HG03039 (cell line): ENCODE measurements at regions not wholly inside any gene's neighbourhood (a gene's known extent, or its start where the extent isn't known, plus 50 kb on each side); places are given as distances from the start of the nearest gene placed in this dataset.

Source experiments
- ATAC-seq: cut with Tn5 transposase; IDR thresholded peaks from one replicate; pipeline ENCODE4 v1.9.1; 2021; ENCODE audit warnings: mild to moderate bottlenecking, moderate library complexity; ENCODE audit not compliant: unreplicated experiment

DNA sequence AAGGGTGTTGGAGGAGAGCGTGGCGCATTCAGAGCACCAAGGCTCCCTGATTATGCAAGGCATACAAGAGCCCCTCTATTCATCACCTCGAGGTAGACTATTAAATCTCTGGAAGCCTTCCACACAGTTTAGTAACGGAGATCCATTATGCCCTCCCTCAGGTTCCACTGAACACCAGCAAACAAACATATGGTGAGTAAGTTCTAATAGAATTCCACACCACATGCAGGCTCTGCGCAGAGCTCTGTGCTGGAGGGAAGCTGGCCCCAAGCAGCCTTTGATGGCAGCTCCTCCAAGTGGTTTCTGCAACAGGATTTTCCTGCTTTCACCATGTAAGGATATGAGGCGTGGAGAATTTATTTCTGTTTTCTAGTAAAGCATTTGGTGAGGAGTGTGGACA, 238.6 kb downstream of the C1D start:
- no peak for ATAC-seq

DNA sequence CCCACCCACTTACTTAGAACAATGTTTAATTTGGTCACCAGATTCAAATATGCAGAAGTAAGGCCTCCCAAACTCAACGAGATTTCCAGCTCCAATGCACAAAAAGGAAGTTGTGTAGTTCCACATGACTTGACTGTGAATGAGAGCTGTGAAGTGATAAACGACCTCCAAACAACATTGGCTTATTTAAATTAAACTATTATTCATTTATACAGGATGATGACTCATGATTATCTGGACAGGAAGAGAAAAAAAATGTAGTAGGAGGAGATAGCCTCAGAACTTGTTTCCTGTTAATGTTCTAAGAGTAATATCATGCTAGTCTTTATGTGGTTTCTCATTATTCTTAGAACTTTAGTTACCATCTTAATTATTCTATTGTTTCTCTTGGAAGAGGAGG, 237.3 kb downstream of the C1D start:
- no peak for ATAC-seq

DNA sequence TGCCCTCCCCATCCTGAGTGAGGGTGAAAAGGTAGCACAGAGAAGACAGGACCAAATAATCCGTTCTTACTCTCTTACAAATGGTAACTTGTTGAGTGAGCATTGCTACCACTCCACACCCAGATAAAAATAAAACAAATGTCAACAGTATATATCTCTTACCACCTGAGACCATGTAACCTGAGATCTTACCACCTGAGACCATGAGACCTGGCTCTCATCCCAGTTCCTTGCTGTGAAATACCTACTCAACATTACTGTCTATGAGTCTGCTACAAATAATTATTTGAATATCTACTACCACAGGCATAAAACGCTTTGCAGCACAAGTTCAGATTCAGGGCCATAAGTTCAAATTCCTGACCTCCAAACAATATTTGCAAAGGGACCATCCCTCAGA, 234.7 kb downstream of the C1D start:
- ATAC-seq = no peak

DNA sequence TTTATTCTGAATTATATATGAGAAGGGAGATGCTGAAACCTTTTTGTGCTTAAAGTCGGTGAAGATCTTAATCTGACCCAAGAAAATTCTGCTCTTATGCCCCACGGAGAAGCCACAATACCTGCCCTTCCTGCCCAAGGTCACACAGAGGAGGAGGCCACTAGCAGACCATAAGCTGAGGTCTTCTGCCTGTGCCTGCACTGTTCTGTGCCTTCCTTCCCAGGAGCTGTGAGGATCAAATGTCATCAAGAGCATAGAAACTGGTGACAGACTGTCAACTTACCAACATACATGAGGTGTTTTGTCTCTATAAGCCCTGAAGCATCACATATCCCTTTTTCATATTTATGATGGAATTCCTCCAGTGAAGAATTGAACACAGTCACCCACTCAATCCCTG, 233.3 kb downstream of the C1D start:
- ATAC-seq = no peak

DNA sequence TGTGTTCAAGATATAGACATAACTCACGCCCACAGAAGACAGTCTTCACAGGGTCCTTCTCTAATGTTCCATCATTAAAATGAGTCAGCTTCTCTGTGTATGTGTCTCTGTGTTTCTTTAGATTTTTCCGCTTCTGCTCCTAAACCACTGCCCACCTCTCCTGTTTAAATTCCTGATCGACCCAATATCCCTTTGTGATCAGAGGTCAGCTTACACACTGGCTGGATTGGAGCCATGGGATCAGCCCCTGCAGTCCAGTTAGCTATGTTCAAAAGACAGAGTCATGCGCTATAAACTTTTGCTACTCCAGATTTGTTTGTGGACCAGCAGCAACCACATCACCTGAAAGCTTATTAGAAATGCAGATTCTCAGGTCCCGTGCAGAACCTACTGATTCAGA, 229.2 kb downstream of the C1D start:
- no peak for ATAC-seq

DNA sequence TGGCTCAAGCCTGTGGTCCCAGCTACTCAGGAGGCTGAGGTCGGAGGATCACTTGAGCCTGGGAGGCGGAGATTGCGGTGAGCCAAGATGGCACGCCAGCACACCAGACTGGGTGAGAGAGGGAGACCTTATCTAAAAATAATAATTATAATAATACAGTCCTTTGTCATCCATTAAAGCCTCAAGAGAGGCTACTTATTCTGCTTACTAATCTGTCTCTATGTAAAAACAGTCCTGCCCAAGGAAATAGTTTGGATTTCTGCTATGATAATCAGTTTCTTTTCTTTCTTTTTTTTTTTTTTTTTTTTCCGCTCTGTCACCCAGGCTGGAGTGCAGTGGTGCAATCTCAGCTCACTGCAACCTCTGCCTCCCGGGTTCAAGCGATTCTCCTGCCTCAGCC, 228.3 kb downstream of the C1D start:
- ATAC-seq = no peak

DNA sequence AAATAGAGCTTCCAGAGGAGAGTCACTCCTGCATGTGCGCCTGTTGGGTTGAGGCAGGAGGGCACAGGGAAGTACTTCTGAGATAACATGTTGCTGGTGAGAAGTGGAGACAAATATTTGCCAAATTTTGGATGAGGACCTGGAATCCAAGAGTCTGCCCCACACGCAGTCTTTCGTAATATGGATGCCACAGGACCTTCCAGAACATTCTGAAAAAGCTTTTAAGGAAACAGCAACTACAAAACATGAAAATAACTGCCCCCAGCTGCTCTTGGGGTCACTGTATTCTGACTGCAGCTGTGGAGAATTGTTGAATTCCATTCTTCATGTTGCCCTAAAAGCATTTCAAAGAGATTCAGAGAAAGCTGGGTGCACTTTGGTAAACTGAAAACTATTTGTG, 227.5 kb downstream of the C1D start:
- no peak for ATAC-seq

DNA sequence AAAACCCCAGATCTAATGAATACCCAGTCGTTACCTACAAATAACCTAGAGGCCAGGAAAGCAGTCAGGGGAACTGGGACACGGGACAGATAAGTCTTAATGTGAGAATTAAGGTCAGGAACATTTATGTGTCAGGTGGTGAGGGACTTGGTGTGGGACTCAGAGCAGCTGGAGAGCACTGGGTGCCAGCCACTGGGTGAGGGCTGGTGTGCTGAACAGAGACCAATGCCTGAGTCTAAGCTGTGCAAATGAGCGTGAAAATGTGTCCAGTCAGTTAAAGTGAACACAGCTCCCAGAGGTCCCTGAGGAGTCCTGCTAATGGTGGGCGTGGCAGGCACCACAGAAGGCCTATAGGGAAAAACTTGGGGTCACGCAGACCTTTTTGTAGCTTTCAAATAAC, 225.9 kb downstream of the C1D start:
- ATAC-seq = no peak

DNA sequence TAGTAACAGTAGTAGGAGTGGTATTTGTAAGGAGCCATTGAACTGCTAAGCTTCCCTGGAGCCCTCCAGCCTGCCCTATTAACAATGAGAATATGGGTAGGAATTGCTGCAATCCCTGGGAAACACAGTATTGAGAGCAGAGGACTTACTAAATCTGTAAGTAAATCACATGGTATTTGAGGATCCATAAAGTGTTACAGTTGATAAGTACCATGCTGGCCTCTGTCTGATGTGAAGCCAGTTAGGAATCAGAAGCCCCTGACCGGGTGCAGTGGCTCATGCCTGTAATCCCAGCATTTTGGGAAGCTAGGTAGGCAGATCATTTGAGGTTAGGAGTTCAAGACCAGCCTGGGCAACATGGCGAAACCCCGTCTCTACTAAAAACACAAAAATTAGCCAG, 224.6 kb downstream of the C1D start:
- ATAC-seq = no peak

DNA sequence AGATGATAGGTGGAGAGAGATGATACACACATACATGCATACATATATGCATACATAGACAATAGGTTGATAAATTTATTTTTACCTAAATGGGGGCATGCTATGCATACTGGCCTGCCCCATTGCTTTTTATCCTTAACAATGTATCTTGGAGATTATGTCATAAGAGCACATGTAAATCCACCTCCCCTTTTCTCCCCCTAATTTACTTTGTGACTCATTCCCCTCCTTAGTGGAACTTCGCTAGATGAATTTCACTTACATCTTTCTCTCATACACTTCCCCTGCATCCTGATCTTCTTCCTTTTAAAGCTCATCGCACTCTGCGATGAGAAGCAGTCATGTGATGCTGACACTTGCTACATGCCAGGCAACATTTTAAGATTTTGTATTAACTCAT, 223.6 kb downstream of the C1D start:
- ATAC-seq = no peak

DNA sequence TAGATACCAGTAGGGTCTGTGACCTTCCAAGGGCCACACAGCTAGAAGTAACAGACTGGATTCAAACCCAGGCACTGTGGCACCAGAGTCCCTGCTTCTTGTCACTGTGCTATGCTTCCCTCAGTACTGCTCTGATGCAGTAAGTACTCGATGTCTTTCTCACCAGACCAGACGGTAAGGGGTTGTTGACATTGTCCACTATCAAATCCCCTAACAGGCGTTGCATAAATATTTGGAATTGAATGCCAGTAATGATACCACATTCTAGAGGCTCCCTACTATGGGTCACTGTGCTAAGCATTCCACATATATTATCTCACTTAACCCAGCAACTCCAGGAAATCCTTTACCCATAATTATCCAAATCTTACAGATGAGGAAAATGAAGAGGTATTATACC, 223.1 kb downstream of the C1D start:
- ATAC-seq = no peak

DNA sequence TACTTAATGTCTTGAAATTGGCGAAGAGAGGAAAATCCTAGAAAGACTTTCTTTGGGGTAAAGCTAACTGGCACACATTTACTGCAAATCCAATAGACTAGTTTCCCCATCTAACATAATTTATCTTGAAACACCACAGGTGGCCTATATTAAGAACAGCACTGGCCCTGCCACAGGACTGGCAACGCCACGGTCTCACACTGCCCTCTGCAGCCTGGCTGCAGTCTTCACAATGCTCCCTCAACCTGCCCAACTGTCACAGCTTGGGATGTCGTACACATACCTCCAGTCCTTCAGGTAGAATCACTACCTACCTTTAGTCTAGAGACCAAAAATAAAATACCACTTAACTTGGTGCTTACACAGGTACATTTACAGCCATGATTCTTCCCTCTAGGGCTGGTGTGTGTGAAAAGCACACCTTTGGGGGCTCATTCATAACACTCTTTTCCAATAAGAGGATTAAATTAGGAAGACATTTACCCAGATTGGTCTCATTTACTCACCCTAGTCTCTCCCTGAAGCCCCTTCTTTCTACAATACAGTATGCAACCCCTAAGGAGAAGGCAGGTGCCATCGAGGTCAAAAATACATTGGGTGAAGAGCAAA, 222.2 kb downstream of the C1D start:
- peak; percentile 67 for ATAC-seq

DNA sequence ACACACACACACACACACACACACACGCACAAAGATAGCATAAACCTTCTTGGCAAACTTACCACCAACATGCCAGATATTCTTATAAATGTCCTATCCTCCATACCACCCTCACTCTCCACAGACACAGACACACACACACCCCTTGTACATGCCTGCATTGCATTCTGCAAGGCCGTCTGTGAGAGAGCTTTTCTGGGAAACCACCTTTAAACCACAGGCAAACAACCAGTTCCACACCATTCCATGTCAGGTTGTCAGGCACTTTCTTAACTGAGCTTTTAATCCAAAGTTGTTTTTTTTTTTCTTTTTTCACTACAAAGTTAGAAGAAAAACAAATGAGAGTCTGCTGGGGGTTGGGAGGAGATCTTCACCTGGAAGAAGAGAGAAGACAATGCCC, 221.1 kb downstream of the C1D start:
- no peak for ATAC-seq

DNA sequence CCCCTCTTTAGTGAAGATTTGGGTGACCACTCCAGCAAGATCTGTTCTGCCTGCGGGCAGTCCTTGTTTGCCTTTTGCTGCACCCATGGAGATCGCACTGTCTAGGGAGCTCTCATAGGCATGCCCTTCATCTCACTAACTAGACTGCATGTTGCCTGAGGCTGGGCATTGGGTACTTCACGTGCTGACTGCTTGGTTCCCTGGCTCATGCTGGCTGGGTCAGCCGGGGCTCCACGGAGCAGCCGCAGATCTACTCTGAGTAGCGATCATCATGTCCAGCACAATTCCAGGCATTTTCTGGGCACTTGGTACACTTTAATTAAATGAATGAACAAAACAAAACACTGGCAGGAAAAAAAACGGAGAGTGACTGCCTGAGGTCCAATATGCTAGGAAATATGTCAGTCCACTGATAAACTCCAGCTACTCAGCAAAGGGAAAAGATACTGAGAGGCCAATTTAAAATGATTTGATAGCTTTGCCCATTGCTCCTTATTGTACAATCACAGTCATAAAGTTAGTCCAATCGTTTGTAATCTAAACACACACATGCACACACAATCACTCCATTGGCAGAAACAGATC, 220.3 kb downstream of the C1D start:
- no peak for ATAC-seq

DNA sequence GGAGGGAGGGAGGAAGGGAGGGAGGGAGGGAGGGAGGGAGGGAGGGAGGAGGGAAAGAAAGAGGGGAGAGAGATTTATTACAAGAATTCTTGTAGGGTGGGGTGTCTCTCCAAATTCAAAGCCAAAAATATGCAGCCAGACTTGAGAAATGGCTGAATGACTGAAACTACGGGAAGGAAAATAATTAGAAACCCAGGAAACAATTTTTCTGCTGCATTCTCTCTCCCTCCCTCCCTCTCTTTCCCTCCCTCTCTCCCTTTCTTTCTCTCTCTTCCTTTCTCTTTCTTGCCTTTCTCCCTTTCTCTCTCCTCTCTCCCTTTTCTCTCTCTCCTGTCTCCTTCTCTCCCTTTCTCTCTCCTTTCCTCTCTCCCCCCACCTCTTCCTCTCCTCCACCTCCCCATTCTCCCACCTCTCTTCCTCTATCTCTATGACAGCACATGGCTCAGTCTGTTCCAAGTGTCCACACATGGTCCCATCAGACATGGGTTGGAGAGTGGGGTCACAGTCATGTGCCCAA, 218.7 kb downstream of the C1D start:
- no peak for ATAC-seq

DNA sequence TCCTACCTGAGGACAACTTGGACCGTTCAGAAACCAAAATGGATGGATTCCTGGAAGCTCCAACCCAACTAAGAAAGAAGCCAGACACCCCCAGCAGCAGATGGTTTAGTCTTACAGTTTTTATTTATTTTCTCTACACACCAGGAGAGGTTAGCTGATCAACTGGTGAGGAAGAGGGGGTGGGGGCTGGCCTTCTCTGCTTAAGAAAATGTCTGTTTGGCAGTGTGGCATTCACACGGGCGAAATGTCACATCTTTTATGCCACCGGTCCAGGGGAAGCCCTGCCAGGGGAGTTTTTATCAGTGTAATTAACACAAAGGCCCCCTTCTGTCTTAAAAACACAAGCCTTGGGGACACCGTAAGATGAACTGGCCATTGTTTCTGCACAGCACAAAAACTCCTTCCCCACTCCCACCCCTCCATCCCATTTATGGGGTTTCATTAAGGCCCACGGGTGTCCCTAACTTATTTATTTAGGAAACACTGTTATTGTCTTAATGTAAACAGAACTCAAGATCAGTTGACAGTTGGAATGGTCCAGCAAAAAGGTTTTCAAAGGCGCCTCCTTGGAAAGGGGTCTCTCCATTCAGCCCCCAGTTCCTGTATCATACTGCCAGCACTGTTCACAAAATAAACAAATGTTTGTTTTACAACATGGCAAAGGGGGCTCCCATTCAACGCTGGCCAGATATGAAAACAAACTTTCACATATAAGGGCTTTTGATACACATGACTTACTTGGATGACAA, 217.0 kb downstream of the C1D start:
- no peak for ATAC-seq

DNA sequence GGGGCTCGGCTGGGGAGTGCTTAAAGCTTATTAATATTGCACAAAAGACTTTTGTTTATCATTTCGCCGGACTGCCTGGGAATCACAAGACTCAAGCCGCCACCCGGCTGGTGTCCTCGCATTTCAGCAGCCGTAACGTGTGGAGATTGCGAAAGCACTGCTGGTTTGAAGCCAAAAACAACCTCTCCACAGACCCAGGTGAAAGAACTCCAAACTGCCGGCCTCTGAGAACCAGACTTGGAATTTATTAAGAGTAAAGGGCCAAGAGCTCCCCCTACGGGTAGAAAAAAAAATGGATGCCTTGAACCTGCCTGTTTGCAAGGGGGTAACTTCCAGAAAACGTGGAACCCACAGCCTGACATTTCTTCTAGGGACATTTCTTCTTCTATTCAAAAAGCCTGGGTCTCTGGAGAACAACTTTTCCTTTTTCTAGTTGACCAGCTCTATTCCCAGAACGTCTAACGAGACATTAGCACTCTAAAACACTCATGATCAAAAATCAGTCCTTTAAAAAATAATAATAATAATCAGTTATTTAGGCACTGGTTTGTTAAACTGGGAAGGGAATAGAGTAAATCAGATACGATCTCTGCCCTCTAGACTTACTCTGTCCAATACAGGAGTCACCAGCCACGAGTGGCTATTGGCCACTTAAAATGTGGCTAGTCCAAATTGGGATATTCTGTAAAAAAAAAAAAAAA, 216.3 kb downstream of the C1D start:
- no peak for ATAC-seq

DNA sequence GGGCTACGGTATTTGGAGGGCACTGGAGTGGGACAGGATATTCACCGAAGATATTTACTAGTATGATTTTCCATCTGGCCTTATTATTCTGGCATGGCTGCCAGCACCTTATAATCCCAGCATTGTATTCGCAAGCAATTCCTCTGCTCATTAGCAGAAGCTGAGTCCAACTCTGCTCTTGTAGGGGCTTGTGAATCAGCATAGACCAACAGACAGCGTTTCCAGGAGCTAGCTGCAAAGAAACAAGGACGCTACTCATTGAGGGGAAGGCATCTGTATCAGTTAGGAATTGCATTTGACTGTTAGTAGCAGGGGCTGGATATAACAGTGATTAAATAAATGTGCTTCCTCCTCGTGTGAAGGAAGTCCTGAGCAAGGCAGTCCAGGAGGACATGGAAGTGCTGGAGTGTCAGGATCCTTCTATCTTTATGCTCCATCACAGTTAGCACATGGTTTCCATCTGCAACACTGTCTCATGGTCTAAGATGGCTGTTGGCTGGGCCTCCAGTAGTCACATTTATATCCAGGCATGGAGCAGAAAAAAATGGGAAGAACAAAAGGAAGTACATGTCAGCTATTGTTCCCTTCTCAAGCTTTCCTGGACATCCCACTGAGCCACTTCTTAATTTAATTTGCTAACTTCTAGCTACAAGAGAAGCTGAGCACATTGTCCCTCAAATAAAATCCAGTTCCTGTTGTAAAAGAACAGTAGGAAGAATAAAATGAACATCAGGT, 214.1 kb downstream of the C1D start:
- no peak for ATAC-seq

DNA sequence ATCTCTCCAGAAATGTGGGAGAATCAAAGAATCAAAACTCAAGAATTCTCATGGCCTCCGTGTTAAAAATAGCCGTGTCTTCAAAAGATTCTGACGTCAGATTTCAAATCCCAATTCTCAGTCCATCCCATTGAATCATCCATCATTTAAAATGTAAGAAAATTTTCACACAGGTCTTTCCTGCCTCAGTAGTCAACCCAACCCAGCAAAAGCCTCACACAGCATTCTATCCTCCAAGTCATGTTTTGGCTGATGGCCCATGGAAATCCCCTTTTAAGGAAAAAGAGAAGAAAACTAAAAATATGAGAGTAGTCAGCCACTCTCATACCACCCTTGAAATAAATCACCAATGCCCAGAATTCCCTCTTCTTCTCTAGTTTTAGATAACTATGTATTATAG, 211.8 kb downstream of the C1D start:
- no peak for ATAC-seq

DNA sequence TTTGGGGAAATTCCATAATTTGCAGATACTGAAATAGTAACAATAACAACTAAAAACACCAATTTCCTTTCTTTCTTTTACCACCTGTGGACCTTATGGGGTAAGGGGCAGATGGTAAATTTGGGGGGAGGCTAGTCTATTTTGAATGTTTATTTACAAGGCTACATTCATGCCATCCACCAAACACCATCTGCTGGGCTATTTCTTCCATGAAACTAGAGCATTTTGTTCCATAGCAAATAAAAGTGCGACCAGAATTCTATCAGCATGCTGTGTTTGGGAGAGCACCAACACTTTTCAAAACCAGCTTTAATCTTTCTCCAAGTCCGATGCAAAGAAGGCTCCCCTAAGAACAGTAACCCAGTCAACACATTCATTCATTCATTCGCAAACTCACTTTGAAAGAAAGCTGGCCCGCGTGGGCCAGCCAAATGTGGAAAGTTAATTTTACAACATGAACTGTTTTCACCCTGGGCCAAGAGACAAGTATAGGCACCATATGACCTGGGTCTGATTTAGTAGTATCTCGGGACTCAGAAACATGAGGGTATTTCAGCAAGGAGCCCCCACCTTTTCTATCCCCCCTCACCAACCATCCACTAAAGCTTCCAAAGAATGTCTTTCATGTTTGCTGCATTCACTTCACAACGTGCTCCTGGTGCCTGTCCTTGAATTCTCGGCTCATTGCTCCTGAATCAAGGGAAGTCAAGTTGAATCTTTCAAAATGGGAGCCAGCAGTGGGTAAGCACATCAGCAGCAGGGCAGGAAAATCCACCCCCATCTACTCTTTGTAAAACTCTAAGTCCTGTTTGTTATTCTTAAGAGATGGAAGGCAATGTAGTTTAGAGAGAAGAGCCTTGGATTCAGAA, 210.6 kb downstream of the C1D start:
- no peak for ATAC-seq
